Parathyroid adenoma (tissue), 2 donors: ENCODE measurements at regions not wholly inside any gene's neighbourhood (a gene's known extent, or its start where the extent isn't known, plus 50 kb on each side); places are given as distances from the start of the nearest gene placed in this dataset.

Experiments used
- H2AFZ ChIP-seq: fragments of 300-600 bp; sonication (generic); one replicate; pipeline ENCODE4 v1.7.0; 2017; ENCODE audit warnings: antibody characterized with exemption, mild to moderate bottlenecking
- H3K27ac ChIP-seq: fragments of 300-600 bp; sonication (generic); one replicate; pipeline ENCODE4 v1.7.0; 2017
- H3K27me3 ChIP-seq: fragments of 300-600 bp; sonication (generic); one replicate; pipeline ENCODE4 v1.7.0; 2017; ENCODE audit warnings: low read length; ENCODE audit not compliant: control insufficient read depth, insufficient read depth
- H3K36me3 ChIP-seq: fragments of 300-600 bp; sonication (generic); one replicate; pipeline ENCODE4 v1.7.0; 2017; ENCODE audit warnings: low read length; ENCODE audit not compliant: control insufficient read depth, insufficient read depth
- H3K4me1 ChIP-seq: fragments of 300-600 bp; sonication (generic); one replicate; pipeline ENCODE4 v1.7.0; 2017; ENCODE audit warnings: control low read depth
- H3K4me2 ChIP-seq: fragments of 300-600 bp; sonication (generic); one replicate; pipeline ENCODE4 v1.7.0; 2017; ENCODE audit warnings: low read length
- H3K4me3 ChIP-seq: fragments of 300-600 bp; sonication (generic); one replicate; pipeline ENCODE4 v1.7.0; 2017; ENCODE audit warnings: low read depth, low read length
- H3K79me2 ChIP-seq: fragments of 300-600 bp; sonication (generic); one replicate; pipeline ENCODE4 v1.7.0; 2017; ENCODE audit warnings: control low read depth
- H3K9ac ChIP-seq: fragments of 300-600 bp; sonication (generic); one replicate; pipeline ENCODE4 v1.7.0; 2017; ENCODE audit warnings: mild to moderate bottlenecking
- H3K9me3 ChIP-seq: fragments of 300-600 bp; sonication (generic); one replicate; pipeline ENCODE4 v1.7.0; 2017; ENCODE audit warnings: low read length; ENCODE audit not compliant: control insufficient read depth
- CTCF ChIP-seq: fragments of 300-600 bp; sonication (generic); IDR thresholded peaks from one replicate; pipeline ENCODE4 v1.7.0; 2017; ENCODE audit warnings: antibody characterized with exemption, mild to moderate bottlenecking
- donor health status: primary hyperparathyroidism.

GRCh38 chr4:134533068-134533467 lies 331.5 kb upstream of the PABPC4L start:
- Histone ChIP-seq H2AFZ (no peak overlapping the region), H3K27ac (no peak overlapping the region), H3K27me3 (no peaks in the 10 kb centered on the region), H3K4me2 (no peak overlapping the region), H3K9ac (no peak overlapping the region), H3K79me2 (no peaks in the 10 kb centered on the region), H3K4me1 (no peaks in the 10 kb centered on the region), H3K9me3 (no peaks in the 10 kb centered on the region), H3K4me3 (no peak overlapping the region), H3K36me3 (no peaks in the 10 kb centered on the region)
- TF ChIP-seq CTCF, result no peak

- Histone ChIP-seq H3K4me2 (no peak overlapping the region), H3K36me3 (no peaks in the 10 kb centered on the region), H3K79me2 (no peaks in the 10 kb centered on the region), H2AFZ (no peak overlapping the region), H3K9ac (no peak overlapping the region), H3K27ac (no peak overlapping the region), H3K4me3 (no peak overlapping the region), H3K27me3 (no peaks in the 10 kb centered on the region), H3K9me3 (no peaks in the 10 kb centered on the region), H3K4me1 (no peaks in the 10 kb centered on the region)
- no peak for TF ChIP-seq CTCF
Measured at GRCh38 chr4:134531013-134531412, 329.4 kb upstream of the PABPC4L start.

DNA sequence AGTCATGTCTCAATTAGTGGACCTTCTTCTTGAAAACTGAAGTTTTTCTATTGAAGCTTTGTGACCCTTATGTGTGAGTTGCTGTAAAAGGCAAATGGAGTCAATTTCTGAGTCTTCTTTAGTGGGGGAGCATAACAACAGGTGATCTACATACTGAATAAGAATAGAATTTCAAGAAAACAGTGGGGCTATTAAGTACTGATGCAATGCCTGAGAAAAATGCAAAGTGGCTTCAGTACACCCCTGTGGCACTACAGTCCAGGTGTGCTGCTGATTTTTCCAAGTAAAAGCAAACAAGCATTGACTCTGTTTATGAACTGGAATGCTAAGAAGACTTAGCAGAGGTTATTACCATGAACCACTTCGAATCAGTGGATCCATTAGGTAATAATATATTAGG lies 328.0 kb upstream of the PABPC4L start:
- no peak overlapping the region for H3K4me2 ChIP-seq
- no peaks in the 10 kb centered on the region for H3K4me1 ChIP-seq
- H3K36me3 ChIP-seq, result no peaks in the 10 kb centered on the region
- no peak overlapping the region for H3K27ac ChIP-seq
- H3K9me3 ChIP-seq, result no peaks in the 10 kb centered on the region
- H2AFZ ChIP-seq, result no peak overlapping the region
- H3K9ac ChIP-seq, result no peak overlapping the region
- no peak overlapping the region for H3K4me3 ChIP-seq
- TF ChIP-seq CTCF, result no peak
- no peaks in the 10 kb centered on the region for H3K27me3 ChIP-seq
- no peaks in the 10 kb centered on the region for H3K79me2 ChIP-seq

- H3K36me3 ChIP-seq, result no peaks in the 10 kb centered on the region
- no peak overlapping the region for H2AFZ ChIP-seq
- no peak for TF ChIP-seq CTCF
- no peaks in the 10 kb centered on the region for H3K79me2 ChIP-seq
- H3K9me3 ChIP-seq, result peaks cover 4% of the 10 kb centered on the region
- no peaks in the 10 kb centered on the region for H3K27me3 ChIP-seq
- H3K4me1 ChIP-seq, result no peaks in the 10 kb centered on the region
- H3K4me3 ChIP-seq, result no peak overlapping the region
- no peak overlapping the region for H3K27ac ChIP-seq
- no peak overlapping the region for H3K9ac ChIP-seq
- no peak overlapping the region for H3K4me2 ChIP-seq
Measured at GRCh38 chr4:134518574-134519217, 317.1 kb upstream of the PABPC4L start.

DNA sequence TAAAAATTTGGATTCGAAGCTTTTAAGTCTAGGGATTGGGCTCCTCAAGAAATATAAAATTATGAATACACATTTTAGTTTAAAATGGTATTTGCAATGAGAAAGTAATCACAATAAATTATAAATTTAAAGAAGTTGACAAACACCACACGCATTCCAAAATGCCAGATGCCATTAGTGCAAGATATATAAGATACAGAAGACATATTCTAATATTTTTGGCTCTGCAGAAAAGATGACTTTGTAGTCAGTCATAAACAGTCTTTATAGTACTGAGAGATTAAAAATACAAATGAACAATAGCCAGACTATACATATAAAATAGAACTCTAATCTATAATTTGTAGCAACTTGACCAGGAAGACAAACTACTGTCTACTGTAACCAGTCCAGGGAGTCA lies 309.0 kb upstream of the PABPC4L start:
- Histone ChIP-seq H3K4me2 (no peak overlapping the region), H2AFZ (no peak overlapping the region), H3K36me3 (no peaks in the 10 kb centered on the region), H3K9ac (no peak overlapping the region), H3K4me1 (no peaks in the 10 kb centered on the region), H3K9me3 (no peaks in the 10 kb centered on the region), H3K4me3 (no peak overlapping the region), H3K27me3 (no peaks in the 10 kb centered on the region), H3K79me2 (no peaks in the 10 kb centered on the region), H3K27ac (no peak overlapping the region)
- TF ChIP-seq CTCF, result no peak
